ENCODE measurements at regions not wholly inside any gene's neighbourhood (a gene's known extent, or its start where the extent isn't known, plus 50 kb on each side); places are given as distances from the start of the nearest gene placed in this dataset.

DNA sequence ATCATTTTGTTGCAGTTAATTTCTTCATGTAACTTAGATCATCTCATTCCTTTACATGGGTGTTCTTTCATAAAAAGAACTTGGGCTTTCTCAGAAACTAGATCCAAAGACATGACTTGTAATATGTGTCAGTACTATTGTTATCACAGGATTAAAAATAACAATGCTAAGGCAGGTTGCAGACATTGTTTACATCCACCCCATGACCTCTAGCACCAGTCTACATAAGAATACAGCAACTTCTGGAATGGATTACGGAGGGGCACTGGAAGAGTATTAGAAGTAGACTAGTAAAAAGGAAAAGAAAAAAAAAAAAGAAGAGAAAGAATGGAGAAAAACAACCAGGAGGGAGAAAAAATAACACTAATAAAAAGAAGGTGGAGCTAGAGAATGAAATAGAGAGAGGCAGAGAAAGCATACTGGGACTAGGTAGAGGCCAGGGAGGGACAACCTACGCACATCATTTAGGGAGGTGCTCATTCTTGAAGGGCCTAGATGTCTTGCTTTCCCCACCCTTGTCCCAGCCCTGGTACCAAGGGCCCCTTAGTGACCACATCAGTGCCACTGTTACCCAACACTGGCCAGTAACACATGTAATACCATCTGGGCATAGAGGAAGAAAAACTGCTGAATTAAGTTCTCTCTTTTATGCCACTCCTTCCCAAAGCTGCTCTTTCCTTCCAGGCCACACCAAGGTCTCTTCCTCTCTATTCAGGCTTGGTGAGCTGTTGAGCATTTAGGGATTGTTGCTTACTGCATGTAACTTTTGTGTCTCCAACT, 70.6 kb upstream of the KLF7 start:
- no peak for DNase-seq (ENCODE audit: low spot score)

DNA sequence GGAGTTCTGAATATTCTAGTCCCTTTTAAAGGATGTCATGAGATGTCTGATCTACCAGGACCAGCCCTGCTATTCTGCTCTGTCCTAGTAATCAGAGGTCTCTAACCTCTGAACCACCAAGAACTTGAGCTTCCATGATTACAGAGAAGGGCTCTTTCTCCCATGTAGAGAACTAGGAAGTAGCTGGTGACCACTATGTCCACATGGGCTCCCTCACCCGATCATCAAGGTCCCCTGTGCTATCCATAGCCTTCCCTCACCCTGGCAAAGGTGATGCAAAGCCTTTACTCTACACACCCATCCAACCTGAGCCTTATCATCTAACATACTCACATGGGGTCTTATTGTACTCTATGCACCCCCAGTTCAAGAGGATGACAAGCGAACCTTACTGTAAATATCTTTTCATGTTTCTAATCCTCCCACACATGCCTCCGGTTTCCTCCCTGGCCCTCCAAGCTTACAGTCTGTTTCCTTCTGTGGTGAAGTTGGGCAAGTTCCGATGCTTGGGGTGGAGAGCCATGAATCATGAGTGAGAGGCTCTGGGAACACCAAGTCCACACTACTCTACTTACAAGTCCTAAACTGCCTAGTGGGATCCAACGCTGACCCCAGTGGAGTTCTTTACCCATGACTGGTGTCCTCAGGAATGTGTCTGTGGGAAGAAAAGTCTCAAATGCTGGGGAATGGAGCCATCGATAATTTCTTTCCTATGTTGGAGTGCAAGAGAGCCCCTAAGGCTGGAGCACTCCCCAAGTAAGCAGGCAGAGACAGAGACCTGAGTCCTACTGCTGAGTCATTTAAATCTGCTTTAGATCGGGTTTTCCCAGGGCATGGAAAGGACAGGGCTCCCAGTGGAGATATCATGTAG, 73.3 kb upstream of the KLF7 start:
- no peak for DNase-seq (ENCODE audit: low spot score)

DNA sequence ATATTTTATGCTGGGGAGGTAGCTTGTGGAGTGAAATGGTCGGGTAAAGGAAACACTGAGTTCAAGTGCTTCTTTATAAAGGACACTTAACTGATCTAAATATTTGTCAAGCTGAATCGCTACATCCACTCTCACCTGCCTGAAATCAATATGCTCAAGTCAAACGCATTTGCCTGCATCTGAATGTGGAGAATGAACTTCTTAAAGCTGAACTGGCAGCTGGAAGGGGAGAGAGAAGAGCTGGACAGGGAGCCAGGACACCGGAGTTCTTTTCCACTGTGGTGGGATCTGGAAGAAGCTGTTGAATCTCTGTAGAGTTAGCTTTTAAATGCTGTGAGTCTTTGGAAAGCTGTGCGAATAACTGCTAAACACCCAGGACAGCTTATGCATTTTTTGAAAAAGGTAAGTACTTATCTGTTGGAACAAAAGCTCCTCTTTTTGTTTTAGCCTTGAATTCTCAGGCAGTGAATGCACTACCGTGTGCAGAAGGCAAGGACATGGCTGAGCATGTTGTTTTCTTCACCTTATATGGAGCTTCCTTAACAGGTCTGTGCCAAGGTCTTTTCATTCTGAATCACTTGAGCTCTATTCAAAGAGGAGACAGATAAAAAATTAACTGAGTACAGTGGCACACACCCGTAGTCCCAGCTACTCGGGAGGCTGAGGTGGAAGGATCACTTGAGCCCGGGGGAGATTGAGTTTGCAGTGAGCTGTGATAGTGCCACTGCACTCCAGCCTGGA, 74.2 kb upstream of the KLF7 start:
- no peak for DNase-seq (ENCODE audit: low spot score)

DNA sequence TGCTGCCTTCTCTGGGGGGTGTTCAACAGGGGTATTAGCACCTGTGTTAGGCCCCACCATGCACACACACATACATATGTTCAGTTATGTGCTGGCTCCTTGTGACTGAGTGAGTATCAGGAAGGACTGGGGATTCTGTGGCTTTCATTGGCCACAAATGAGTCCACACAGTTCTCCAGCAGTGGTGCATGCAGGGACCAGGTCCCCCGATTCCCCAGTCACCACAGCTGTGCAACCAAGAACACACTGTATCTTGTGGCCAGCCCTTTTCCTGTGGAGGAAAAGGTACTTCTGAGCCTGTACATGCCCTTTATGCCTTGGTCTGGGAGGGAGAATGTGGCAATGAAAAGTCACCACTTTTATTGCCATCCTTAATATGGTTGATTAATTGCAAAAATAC, 74.9 kb upstream of the KLF7 start:
- DNase-seq (ENCODE audit: low spot score), result no peak

DNA sequence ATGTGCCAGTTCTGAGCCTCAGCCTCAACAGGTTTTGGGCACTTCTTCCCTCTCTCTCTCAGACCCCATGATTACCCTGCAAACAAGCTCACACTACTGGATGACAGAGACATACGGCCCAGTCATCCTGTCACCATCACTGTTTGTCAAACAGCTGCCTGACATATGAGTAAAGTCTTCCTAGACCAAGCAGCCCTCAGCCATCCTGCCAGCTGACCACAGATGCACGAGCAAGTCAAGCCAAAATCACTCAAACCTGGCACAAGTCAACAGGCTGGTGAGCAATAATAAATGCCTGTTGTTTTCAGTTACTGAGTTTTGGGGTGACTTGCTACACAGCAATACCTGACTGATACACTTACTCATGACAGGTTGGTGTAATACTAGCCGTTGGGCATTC, 75.5 kb upstream of the KLF7 start:
- no peak for DNase-seq (ENCODE audit: low spot score)

DNA sequence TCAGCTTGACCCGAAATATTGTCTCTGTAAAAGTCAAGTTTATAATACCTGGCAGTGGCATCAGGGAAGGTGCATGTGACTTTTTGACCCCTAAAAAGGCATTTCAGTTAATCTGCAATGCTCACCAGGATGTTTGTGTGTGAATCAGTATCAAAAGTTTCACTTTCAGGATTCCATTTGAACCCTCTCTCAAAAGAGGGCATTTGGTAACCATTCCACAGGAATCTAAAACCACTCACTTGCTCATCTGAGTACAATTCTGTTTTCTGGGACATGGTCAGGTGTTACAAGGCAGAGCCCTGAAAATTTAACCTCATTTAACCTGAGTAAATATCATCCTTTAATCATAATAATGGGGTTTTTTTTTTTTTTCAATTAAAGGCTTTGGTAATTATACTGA, 77.9 kb upstream of the KLF7 start:
- DNase-seq (ENCODE audit: low spot score), result no peak

DNA sequence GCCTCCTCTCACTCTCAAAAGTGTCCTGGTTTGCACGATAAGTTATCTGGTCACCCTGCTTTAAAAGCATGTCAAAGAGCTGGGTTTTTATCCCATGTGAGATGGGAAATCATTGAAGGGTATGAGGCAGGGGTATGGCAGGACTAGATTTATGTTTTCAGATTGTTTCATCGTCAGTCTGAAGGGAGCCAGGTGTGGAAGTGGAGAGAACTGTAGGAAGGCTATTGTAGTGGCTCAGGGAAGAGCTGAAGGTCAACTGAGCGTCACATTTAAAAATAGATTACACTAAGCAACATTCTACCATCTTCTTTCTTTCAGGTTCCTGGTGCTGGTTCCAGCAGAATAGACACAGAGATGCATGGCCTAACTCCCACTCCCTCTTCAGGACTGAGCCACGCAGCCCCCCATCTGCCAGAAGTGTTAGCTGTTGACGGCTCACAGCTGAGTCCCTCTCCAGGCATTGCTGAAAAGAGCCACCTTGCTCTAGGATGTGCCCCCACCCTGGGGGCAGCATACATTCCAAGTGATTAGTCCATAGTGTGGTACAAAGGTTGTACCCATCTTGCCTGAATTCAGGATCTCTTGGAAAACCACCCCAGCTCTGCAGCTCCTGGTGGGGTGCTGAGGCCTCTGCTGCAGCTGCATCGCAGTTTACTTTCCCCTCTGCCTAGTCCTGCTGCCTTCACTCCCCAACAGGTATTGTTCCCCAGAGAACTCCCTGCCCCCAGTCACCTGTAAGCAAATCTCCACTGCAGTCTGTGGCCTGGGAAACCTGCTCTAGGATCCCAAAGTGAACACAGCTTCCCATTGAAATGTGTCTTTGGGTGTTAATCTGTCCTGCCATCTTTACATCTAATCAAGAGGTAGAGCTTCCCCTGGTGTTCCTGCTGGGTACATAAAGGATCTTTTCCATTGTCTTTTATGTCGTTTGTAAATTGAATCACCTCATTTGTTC, 79.5 kb upstream of the KLF7 start:
- DNase-seq (ENCODE audit: low spot score), result peak; percentile 17

DNA sequence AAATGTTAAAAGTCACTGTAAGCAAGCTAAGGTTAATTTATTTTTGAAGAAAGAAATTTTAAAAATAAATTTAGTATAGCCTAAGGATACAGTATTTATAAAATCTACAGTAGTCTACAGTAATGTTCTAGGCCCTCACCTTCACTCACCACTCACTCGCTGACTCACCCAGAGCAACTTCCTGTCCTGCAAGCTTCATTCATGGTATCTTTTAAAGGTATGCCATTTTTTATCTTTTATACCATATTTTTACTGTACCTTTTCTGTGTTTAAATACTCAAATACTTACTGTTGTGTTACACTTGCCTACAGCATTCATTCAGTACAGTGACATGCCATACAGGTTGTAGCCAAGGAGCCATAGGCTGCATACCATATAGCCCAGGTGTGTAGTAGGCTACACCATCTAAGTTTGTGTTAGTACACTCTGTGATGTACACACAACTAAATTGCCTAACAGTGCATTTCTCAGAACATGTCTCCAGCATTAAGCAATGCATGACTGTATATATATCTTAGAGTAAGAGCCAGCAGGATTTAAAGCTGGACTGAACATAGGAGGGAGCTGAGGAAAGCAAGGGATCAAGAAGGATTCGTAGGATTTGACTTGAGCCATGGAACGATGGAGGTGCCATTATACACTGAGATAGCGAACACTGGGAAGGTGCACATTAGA, 83.1 kb upstream of the KLF7 start:
- DNase-seq (ENCODE audit: low spot score), result no peak

DNA sequence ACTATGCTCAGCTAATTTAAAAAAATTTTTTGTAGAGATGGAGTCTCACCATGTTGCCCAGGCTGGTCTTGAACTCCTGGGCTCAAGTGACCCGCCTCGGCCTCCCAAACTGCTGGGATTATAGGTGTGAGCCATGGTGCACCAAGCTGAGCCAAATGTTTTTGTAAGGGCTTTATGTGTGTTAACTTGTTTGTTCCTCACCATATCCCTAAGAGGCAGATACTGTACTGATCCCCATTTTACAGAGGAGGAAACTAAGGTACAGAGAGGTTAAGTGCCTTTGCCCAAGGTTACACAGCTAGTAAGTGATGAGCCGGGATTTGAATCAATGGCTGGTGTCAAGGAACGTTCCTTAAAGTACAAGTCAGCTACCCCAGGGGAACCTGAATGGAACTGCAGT, 85.3 kb upstream of the KLF7 start:
- no peak for DNase-seq (ENCODE audit: low spot score)

DNA sequence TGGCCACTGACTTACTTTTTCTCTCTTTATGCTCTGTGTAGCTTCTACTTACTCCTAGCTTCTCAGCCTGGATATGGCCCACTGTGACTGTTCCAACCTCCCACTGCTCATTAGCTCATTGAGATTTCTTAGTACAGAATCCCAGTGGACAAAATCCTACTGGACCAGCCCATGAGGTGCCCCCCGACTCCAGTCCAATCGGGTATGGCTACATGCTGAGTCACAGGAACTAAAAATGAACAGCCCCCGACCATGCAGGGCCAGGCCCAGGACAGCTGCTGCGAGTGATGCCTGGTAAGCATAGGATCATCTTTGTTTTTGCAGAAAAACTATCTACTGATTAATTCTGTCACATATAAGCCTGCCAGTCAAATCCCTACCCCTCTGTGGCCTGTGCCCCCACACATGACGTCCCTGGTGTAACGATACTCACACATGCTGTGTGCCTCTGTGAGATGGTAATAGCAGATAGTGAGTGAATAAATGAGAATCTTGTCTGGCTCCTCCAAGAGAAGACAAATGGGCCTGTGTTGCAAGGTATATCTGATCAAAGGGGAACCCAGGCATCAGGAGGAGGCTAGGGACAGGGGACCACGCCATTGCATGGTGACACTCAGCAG, 85.9 kb upstream of the KLF7 start:
- no peak for DNase-seq (ENCODE audit: low spot score)

DNA sequence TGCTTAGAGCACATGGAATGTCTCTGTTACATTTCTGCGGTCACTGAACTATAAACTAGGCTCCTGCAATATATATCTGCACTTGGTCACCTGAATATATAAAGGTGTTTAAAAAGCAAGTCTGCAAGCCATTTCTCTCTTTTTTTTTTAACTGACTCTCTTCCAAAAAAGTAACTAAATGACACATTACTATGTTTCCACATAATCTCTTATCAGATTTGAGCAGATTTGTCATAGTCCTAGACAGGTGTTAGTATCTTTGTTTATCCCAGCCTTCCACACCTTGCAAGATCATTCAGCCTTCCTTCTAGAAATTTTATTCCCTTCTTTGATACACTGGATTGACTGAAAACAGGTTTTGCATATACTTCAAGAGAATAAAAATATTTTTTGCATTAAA, 86.7 kb upstream of the KLF7 start:
- no peak for DNase-seq (ENCODE audit: low spot score)

DNA sequence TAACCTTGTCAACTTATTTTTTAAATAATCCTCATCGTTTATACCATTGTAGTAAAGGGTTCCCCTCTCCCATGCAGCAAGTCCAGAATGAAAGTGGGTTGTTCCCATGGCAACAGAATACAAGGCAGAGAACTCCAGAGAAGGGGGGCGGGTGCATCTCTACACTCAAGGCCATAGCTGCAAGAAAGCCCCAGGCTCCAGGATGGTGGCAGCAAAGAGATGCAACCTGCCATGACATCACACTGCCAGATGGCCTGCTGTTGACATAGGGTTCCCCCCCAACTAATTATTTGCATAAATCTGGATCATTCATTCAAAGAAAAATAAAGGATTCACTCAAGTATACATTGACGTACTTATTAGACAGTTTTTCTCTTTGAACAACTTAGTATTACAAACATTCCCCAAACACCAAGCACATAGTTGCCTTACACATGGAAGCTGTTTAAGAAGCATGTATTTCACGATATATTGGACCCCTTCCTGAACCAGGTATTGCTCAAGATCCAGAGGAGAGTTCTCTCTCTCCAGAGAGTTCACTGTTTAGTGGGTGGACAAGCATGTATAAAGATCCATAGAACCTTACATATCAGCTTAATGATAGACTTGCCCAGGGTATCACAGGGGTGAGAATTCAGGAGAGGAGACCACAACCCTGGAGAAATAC, 87.4 kb upstream of the KLF7 start:
- DNase-seq (ENCODE audit: low spot score), result peak; percentile 30

DNA sequence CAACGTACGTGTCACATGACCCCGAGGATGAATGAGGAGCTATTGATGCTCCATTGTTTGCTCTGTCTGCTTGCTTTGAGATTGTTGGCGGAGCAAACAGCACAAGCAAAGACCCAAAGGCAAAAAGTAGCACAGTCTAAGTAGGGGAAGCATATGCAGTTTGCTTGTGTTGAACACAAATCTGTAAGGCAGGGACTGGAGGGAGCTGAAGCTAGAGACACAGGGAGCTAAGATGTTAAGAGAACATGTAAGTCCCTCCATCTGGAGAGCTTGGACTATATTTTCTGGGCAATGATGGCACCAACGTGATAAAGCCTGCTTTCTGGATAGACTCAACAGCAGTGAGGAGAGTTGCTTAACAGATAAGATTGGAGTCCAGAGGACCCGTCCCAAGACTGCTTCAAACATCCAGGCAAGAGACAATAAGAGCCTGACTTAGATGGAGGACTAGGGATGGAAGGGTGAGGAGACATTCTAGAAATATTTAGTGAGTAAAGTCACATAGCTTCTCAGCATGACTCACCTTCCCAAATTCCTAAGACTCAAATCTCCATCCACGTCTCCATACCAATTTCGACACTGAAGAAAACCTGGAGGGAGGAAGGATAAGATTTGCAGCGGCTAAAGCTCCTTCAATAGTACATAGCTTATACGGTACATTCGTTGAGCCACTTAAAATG, 88.1 kb upstream of the KLF7 start:
- no peak for DNase-seq (ENCODE audit: low spot score)

DNA sequence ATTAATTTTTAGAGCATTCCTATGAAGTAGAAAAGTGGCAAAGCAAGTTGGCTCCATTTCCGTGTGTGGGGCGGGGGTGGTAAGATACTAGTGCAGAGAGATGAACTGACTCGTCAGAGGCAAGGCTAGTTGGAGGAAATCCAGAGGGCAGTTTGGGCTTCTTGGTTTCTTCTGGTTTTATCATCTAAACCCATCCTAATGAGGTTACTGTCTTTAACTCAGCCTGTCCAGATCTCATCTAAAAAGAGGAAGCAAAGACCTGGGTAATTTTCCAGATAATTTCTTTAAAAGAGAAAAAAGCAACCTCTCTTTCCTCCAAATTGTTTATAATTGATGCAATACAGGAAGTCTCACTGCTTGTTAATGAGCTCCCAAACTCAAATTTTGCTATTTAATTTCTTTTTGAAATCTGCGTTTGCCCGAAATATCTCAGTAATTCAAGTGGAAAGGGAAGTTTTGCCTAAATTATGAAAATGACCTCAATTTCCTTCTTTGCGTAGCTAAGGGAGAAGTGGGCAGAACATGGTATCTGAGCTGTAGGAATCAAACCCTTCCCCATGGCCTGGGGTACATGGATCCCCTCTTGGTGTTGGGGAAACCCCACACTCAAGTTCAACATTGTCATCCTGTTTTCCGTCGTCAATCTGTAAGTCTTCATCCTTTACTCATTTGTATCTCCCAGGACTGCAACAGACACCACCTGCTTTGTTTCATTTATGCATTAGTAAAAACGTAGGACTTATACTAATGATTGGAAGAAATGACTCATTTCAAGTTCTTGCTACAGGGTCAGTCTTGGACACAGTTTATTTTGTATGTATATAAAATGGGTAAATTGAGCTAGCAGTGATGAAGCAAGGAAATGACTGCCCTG, 89.1 kb upstream of the KLF7 start:
- DNase-seq (ENCODE audit: low spot score), result no peak

DNA sequence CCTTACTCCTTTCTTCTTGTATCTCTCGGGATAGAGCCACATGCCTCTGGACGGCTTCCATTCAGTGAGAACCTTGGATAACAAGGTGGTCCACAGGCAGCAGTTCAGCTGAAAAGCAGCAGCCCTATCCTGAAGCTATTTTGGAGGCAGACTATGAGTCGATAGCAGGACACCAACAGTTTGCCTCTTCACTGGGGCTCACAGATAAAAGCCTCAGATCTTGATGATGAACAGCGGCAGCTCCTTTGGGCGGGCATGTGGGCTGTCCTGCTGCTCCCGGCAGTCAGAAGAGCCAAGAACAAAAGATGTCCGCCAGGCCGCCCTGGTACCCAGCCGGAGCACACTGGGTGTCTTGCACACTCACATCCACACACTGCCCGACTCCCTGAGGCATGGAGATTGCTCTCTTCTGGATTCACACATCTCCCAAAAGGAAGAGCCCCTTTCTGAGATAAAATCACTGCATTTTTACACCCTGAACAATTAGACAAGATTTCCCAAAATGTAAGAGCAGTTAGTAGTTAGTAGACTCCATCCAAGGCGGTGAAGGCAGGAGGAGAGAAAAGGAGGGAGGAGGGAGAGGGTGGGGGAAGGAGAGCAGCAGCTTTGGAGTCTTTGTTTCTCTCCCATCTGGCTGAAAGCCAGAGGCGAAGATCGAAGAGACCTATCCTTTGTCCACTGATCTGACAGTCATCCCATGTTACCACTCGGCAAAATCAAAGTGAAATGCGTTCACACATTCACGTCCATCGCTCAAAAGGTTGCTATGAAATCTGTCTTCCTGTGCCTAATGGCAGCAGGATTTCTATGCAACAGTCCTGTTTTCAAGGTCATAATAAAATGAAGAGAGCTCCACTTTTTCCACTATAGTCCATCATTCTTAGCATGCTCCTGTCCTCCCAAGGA, 90.1 kb upstream of the KLF7 start:
- no peak for DNase-seq (ENCODE audit: low spot score)

DNA sequence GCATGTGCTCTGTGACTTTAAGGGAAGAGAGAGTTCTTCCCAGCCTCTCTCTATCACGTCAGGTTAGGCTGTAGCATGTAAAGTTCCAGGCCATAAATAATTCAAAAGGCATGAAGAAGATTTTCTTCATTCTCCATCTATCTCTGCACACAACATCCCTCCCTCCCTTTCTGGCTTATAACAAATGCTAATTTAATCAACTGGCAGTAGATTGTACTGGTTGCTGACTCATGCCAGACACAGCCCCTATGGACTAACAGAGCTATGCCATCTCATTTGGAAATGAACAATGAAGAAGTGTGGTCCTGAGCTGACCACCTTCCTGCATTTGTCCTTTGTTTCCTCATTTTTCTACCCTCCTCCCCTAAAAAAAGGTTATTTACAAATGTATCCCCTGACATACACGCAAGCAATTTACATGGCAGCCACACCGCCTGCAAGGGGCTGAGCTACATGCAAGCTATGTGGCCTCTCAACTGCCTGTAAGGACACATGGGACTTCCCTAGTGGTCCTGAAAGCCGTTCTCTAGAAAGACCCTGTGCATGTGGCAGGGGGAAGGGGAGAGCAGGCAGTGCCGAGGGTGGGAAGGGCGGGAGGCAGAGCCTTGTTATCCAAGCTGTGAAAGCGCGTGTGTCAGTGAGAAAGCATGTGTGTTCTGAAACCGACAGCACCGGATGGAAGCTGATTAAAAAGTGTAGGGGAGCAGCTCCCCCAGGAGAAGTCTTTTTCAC, 90.9 kb upstream of the KLF7 start:
- DNase-seq (ENCODE audit: low spot score), result no peak
